ENCODE measurements at regions not wholly inside any gene's neighbourhood (a gene's known extent, or its start where the extent isn't known, plus 50 kb on each side); places are given as distances from the start of the nearest gene placed in this dataset.

- peaks cover 46% of the 10 kb centered on the region for H3K4me1 Mint-ChIP-seq
Observed at GRCh38 chr10:60446070-60446833, 56.6 kb upstream of the ANK3 start.

GRCh38 chr10:60444494-60445064 is 54.9 kb upstream of the ANK3 start:
- Mint-ChIP-seq H3K27ac (no peak overlapping the region), H3K9me3 (no peaks in the 10 kb centered on the region), H3K36me3 (peaks cover 6% of the 10 kb centered on the region), H3K4me3 (no peak overlapping the region), H3K27me3 (ENCODE audit: low read depth) (no peaks in the 10 kb centered on the region), H3K4me1 (peaks cover 46% of the 10 kb centered on the region)
- no peak for DNase-seq (ENCODE audit: low spot score in 2 of 2, unreplicated experiment in 2 of 2)
- TF ChIP-seq CTCF (IDR thresholded peaks at IDR 0.05; ENCODE audit: unreplicated experiment), result peak; percentile 55

More at GRCh38 chr10:60446070-60446833, 56.6 kb upstream of the ANK3 start:
- no peaks in the 10 kb centered on the region for H3K9me3 Mint-ChIP-seq
- H3K27ac Mint-ChIP-seq, result peak overlapping the region; percentile 77
- no peak overlapping the region for H3K4me3 Mint-ChIP-seq
- TF ChIP-seq CTCF (IDR thresholded peaks at IDR 0.05; ENCODE audit: unreplicated experiment), result no peak
- no peak for DNase-seq (ENCODE audit: low spot score in 2 of 2, unreplicated experiment in 2 of 2)
- H3K27me3 Mint-ChIP-seq (ENCODE audit: low read depth), result no peaks in the 10 kb centered on the region
- H3K36me3 Mint-ChIP-seq, result peaks cover 7% of the 10 kb centered on the region

- Mint-ChIP-seq H3K4me3 (no peak overlapping the region), H3K9me3 (no peaks in the 10 kb centered on the region), H3K27me3 (ENCODE audit: low read depth) (no peaks in the 10 kb centered on the region), H3K36me3 (peaks cover 6% of the 10 kb centered on the region), H3K27ac (peak overlapping the region; percentile 23), H3K4me1 (peaks cover 46% of the 10 kb centered on the region)
- no peak for TF ChIP-seq CTCF (IDR thresholded peaks at IDR 0.05; ENCODE audit: unreplicated experiment)
- DNase-seq (ENCODE audit: low spot score in 2 of 2, unreplicated experiment in 2 of 2), result no peak
Observed at GRCh38 chr10:60443346-60443745, 53.7 kb upstream of the ANK3 start.

- no peaks in the 10 kb centered on the region for H3K9me3 Mint-ChIP-seq
Observed at GRCh38 chr10:60441515-60441914, 51.8 kb upstream of the ANK3 start.

GRCh38 chr10:60439641-60440040 is 50.0 kb upstream of the ANK3 start:
- DNase-seq (ENCODE audit: low spot score in 2 of 2, unreplicated experiment in 2 of 2), result no peak
- Mint-ChIP-seq H3K27ac (no peak overlapping the region), H3K4me3 (no peak overlapping the region), H3K27me3 (ENCODE audit: low read depth) (no peaks in the 10 kb centered on the region), H3K9me3 (no peaks in the 10 kb centered on the region), H3K36me3 (peaks cover 6% of the 10 kb centered on the region), H3K4me1 (peaks cover 24% of the 10 kb centered on the region)
- TF ChIP-seq CTCF (IDR thresholded peaks at IDR 0.05; ENCODE audit: unreplicated experiment), result no peak

More at GRCh38 chr10:60441515-60441914, 51.8 kb upstream of the ANK3 start:
- Mint-ChIP-seq H3K4me3 (no peak overlapping the region), H3K27ac (no peak overlapping the region), H3K27me3 (ENCODE audit: low read depth) (no peaks in the 10 kb centered on the region), H3K4me1 (peaks cover 41% of the 10 kb centered on the region), H3K36me3 (peaks cover 6% of the 10 kb centered on the region)
- no peak for DNase-seq (ENCODE audit: low spot score in 2 of 2, unreplicated experiment in 2 of 2)
- no peak for TF ChIP-seq CTCF (IDR thresholded peaks at IDR 0.05; ENCODE audit: unreplicated experiment)
